K562 (cell line): ENCODE measurements at regions not wholly inside any gene's neighbourhood (a gene's known extent, or its start where the extent isn't known, plus 50 kb on each side); places are given as distances from the start of the nearest gene placed in this dataset.

Source experiments
- CBFA2T3 ChIP-seq: fragments of 450-650 bp; IDR thresholded peaks from 2 replicates; pipeline ENCODE4 v1.6.1; 2017
- FOXA1 ChIP-seq: fragments of 450-650 bp; IDR thresholded peaks from 2 replicates; pipeline ENCODE4 v1.6.1; 2016; ENCODE audit warnings: mild to moderate bottlenecking, borderline replicate concordance
- HDAC1 ChIP-seq, 2 experiments: fragments of 450-650 bp; IDR thresholded peaks; 2 replicates each; pipeline ENCODE4 v1.6.1; 2016 to 2017; ENCODE audit warnings: inconsistent platforms in 1 of 2, mild to moderate bottlenecking in 1 of 2, moderate library complexity in 1 of 2
- MEIS2 ChIP-seq: fragments of 450-650 bp; IDR thresholded peaks from 2 replicates; pipeline ENCODE4 v1.6.1; 2014; ENCODE audit warnings: mild to moderate bottlenecking; ENCODE audit not compliant: partially characterized antibody
- MYC ChIP-seq, 2 experiments: fragments of 250-450 bp in 1 of 2; sonication (Bioruptor Pico) in 1 of 2; IDR thresholded peaks; 2 replicates each; pipeline versions ENCODE4 v1.5.1 to v1.6.1; 2012 to 2021; ENCODE audit warnings: low read depth in 2 of 2, borderline replicate concordance in 1 of 2, improper control_type of control experiment in 1 of 2, low read length in 1 of 2, mild to moderate bottlenecking in 1 of 2, moderate library complexity in 1 of 2
- NFATC3 ChIP-seq: fragments of 450-650 bp; IDR thresholded peaks from 2 replicates; pipeline ENCODE4 v1.6.1; 2017; ENCODE audit warnings: mild to moderate bottlenecking
- RBM39 ChIP-seq: fragments of 200-400 bp; formaldehyde crosslinking; optimal IDR thresholded peaks from 2 replicates; pipeline ENCODE3; 2018; ENCODE audit warnings: low read depth, low read length
- TAF15 ChIP-seq: fragments of 200-400 bp; formaldehyde crosslinking; IDR thresholded peaks from 2 replicates; pipeline ENCODE4 v1.6.1; 2017; ENCODE audit warnings: mild to moderate bottlenecking, low read depth, low read length, moderate library complexity
- U2AF2 ChIP-seq: fragments of 200-400 bp; formaldehyde crosslinking; optimal IDR thresholded peaks from 2 replicates; pipeline ENCODE3; 2017; ENCODE audit warnings: low read depth, mild to moderate bottlenecking, low read length
- TF ChIP-seq, protein P1 (sequence below), 3 experiments: IDR thresholded peaks in 2 of 3; conservative IDR thresholded peaks in 1 of 3; 2 replicates each; pipeline ENCODE4 v1.5.1; 2011 to 2012; ENCODE audit warnings: low read length in 3 of 3, mild to moderate bottlenecking in 3 of 3, control low read depth in 2 of 3, improper control_type of control experiment in 1 of 3, inconsistent platforms in 1 of 3, low read depth in 1 of 3, mixed read lengths in 1 of 3, moderate library complexity in 1 of 3; ENCODE audit not compliant: insufficient read depth in 2 of 3
- TF ChIP-seq, protein P2 (sequence below): IDR thresholded peaks from 2 replicates; pipeline ENCODE4 v1.6.1; 2012; ENCODE audit warnings: low read depth, low read length, improper control_type of control experiment, borderline replicate concordance

DNA sequence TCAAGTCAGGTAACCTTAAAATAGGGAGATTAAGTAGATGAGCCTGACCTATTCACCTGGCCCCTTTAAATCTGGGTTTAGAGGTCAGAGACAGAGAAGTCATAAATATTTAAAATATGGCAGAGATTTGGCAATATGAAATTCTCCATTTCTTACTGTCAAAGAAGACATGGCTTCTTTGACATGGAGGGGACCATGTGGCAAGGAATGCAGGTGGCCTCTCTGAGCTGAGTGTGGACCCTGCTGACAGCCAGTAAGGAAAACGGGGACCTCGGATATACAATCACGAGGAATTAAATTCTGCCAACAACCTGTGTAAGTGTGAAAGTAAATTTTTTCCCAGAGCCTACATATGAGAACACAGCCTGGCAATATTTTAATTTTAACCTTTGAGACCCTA lies 427.5 kb upstream of the PROX1 start:
- TF ChIP-seq HDAC1 (IDR thresholded peaks at IDR 0.05), result no peak
- TF ChIP-seq, protein P1, sequence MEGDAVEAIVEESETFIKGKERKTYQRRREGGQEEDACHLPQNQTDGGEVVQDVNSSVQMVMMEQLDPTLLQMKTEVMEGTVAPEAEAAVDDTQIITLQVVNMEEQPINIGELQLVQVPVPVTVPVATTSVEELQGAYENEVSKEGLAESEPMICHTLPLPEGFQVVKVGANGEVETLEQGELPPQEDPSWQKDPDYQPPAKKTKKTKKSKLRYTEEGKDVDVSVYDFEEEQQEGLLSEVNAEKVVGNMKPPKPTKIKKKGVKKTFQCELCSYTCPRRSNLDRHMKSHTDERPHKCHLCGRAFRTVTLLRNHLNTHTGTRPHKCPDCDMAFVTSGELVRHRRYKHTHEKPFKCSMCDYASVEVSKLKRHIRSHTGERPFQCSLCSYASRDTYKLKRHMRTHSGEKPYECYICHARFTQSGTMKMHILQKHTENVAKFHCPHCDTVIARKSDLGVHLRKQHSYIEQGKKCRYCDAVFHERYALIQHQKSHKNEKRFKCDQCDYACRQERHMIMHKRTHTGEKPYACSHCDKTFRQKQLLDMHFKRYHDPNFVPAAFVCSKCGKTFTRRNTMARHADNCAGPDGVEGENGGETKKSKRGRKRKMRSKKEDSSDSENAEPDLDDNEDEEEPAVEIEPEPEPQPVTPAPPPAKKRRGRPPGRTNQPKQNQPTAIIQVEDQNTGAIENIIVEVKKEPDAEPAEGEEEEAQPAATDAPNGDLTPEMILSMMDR (IDR thresholded peaks at IDR 0.05 in 2 of 3, conservative IDR thresholded peaks at IDR 0.05 in 1 of 3; ENCODE audit: insufficient read depth in 2 of 3, low read depth in 1 of 3, low read length in 3 of 3), result no peak
- no peak for TF ChIP-seq TAF15
- TF ChIP-seq FOXA1, result no peak
- no peak for TF ChIP-seq RBM39
- no peak for TF ChIP-seq NFATC3
- TF ChIP-seq, protein P2, sequence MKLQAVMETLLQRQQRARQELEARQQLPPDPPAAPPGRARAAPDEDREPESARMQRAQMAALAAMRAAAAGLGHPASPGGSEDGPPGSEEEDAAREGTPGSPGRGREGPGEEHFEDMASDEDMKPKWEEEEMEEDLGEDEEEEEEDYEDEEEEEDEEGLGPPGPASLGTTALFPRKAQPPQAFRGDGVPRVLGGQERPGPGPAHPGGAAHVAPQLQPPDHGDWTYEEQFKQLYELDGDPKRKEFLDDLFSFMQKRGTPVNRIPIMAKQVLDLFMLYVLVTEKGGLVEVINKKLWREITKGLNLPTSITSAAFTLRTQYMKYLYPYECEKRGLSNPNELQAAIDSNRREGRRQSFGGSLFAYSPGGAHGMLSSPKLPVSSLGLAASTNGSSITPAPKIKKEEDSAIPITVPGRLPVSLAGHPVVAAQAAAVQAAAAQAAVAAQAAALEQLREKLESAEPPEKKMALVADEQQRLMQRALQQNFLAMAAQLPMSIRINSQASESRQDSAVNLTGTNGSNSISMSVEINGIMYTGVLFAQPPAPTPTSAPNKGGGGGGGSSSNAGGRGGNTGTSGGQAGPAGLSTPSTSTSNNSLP, result no peak
- no peak for TF ChIP-seq MEIS2
- no peak for TF ChIP-seq MYC (IDR thresholded peaks at IDR 0.05; ENCODE audit: low read depth, low read length)
- no peak for TF ChIP-seq MYC (CRISPR knock-in tag; IDR thresholded peaks at IDR 0.05; ENCODE audit: borderline replicate concordance, low read depth)
- no peak for TF ChIP-seq CBFA2T3
- no peak for TF ChIP-seq U2AF2
